Right lobe of liver (tissue), 6 donors: ENCODE measurements at regions not wholly inside any gene's neighbourhood (a gene's known extent, or its start where the extent isn't known, plus 50 kb on each side); places are given as distances from the start of the nearest gene placed in this dataset.

Experiments
- ATAC-seq, 4 donors: fragments of 200-7000 bp; cut with Tn5 transposase; one replicate each; pipeline ENCODE4 v1.9.1; 2020; ENCODE audit warnings: mild to moderate bottlenecking in 4 of 4, moderate library complexity in 4 of 4
- DNase-seq, 3 donors: peaks; one replicate each; pipeline ENCODE4 v3.0.0-alpha.2; 2020
- H3K27ac ChIP-seq, 3 donors: fragments of 200-600 bp; one replicate each; pipeline ENCODE4 v1.8.0; 2022
- H3K27me3 ChIP-seq, 2 donors: fragments of 200-600 bp; one replicate each; pipeline ENCODE4 v1.8.0; 2022
- H3K36me3 ChIP-seq, 4 donors: fragments of 200-600 bp; sonication (generic) in 1 of 4; one replicate each; pipeline versions ENCODE4 v1.5.1 to v1.8.0; 2017 to 2022; ENCODE audit warnings: control low read depth in 1 of 4
- H3K4me1 ChIP-seq, 4 donors: fragments of 200-600 bp; sonication (generic) in 1 of 4; one replicate each; pipeline versions ENCODE4 v1.5.1 to v1.8.0; 2017 to 2022; ENCODE audit warnings: control low read depth in 1 of 4
- H3K4me3 ChIP-seq, 3 donors: fragments of 200-600 bp; one replicate each; pipeline ENCODE4 v1.8.0; 2022
- H3K9me3 ChIP-seq, 4 donors: fragments of 200-600 bp; sonication (generic) in 1 of 4; one replicate each; pipeline versions ENCODE4 v1.5.1 to v1.8.0; 2017 to 2022; ENCODE audit warnings: control low read depth in 1 of 4
- CTCF ChIP-seq, 4 donors: fragments of 200-600 bp in 3 of 4; fragments of 450-650 bp in 1 of 4; IDR thresholded peaks; one replicate each; pipeline versions ENCODE4 v1.5.1 to v1.8.0; 2016 to 2022; ENCODE audit warnings: antibody characterized with exemption in 4 of 4, mild to moderate bottlenecking in 2 of 4
- POLR2A ChIP-seq: fragments of 450-650 bp; IDR thresholded peaks from one replicate; pipeline ENCODE4 v1.6.1; 2017; ENCODE audit warnings: antibody characterized with exemption, mild to moderate bottlenecking
- WGBS: methylation state at CpG from one replicate; pipeline ENCODE4 v1.1.6; 2018; ENCODE audit warnings: low coverage, low lambda C conversion rate; ENCODE audit not compliant: insufficient coverage; ENCODE audit errors: missing lambda C conversion rate; 5-methylcytosine and 5-hydroxymethylcytosine counted together
- intact Hi-C, 2 donors: fragments of 100-400 bp; cut with DNase I; formaldehyde crosslinking; loops; one replicate each; pipeline versions ENCODE4 v1.11.2 to v1.14.1; 2022
- donor health status: DM: no; HTN: yes; CAD: no.
- donor health status: DM: no; HTN: no; CAD: no.
- donor health status: DM: no; HTN: no; CAD: no.
- donor health status: DM: no; HTN: yes; CAD: no.
- donor health status: DM: no; HTN: yes; CAD: no.

- H3K9me3 ChIP-seq: no peaks in the 10 kb centered on the region
- no peak overlapping the region for H3K4me3 ChIP-seq
- intact Hi-C loops: no loop called here
- no peaks in the 10 kb centered on the region for H3K36me3 ChIP-seq
- H3K27ac ChIP-seq: peak overlapping the region; percentile 17 to 58 (median 49)
- peak; percentile 65 to 82 (median 67) for ATAC-seq
- peaks cover 0 to 56% (median 4%) of the 10 kb centered on the region in 4 donors for H3K4me1 ChIP-seq
- 0% methylated on average over 2 of the region's 2 CpGs for WGBS
- DNase-seq: no peak
- TF ChIP-seq CTCF (IDR thresholded peaks at IDR 0.05): no peak
- TF ChIP-seq POLR2A: no peak
- no peaks in the 10 kb centered on the region for H3K27me3 ChIP-seq
Measured at GRCh38 chr6:87789198-87789899, 87.3 kb upstream of the AKIRIN2 start.

- Histone ChIP-seq H3K27ac (peak overlapping the region in 1 of 3 donors; percentile 58), H3K27me3 (no peaks in the 10 kb centered on the region), H3K9me3 (no peaks in the 10 kb centered on the region), H3K4me1 (peaks cover 0 to 62% (median 7%) of the 10 kb centered on the region in 4 donors), H3K4me3 (no peak overlapping the region), H3K36me3 (no peaks in the 10 kb centered on the region)
- intact Hi-C loops: no loop called here
- TF ChIP-seq CTCF (IDR thresholded peaks at IDR 0.05) (no peak), POLR2A (no peak)
- DNase-seq (no peak), ATAC-seq (no peak)
- WGBS: 94% methylated on average over 1 of the region's 3 CpGs
Measured at GRCh38 chr6:87788141-87788540, 86.1 kb upstream of the AKIRIN2 start.

- Histone ChIP-seq H3K27me3 (no peaks in the 10 kb centered on the region), H3K27ac (peak overlapping the region; percentile 14 to 78 (median 74)), H3K9me3 (no peaks in the 10 kb centered on the region), H3K36me3 (no peaks in the 10 kb centered on the region), H3K4me3 (peak overlapping the region in 1 of 3 donors; percentile 26), H3K4me1 (peaks cover 0 to 52% (median 7%) of the 10 kb centered on the region in 4 donors)
- DNase-seq (no peak), ATAC-seq (peak; percentile 5 to 66 (median 28))
- intact Hi-C loops: no loop called here
- 60% methylated on average over 2 of the region's 2 CpGs for WGBS
- TF ChIP-seq CTCF (IDR thresholded peaks at IDR 0.05) (no peak), POLR2A (no peak)
Measured at GRCh38 chr6:87785229-87785862, 83.3 kb upstream of the AKIRIN2 start.

- ATAC-seq (peak; percentile 84 to 95 (median 90)), DNase-seq (peak; percentile 35 to 76 (median 61))
- peak overlapping the region; percentile 14 to 78 (median 74) for H3K27ac ChIP-seq
- no peaks in the 10 kb centered on the region for H3K27me3 ChIP-seq
- TF ChIP-seq CTCF (IDR thresholded peaks at IDR 0.05) (no peak), POLR2A (no peak)
- WGBS: 24% methylated on average over 2 of the region's 2 CpGs
- H3K36me3 ChIP-seq: no peaks in the 10 kb centered on the region
- peak overlapping the region in 1 of 3 donors; percentile 26 for H3K4me3 ChIP-seq
- H3K4me1 ChIP-seq: peaks cover 0 to 45% (median 7%) of the 10 kb centered on the region in 4 donors
- H3K9me3 ChIP-seq: no peaks in the 10 kb centered on the region
- intact Hi-C loops: no loop called here
Measured at GRCh38 chr6:87784690-87785089, 82.7 kb upstream of the AKIRIN2 start.
